Ovary (tissue), 7 donors: ENCODE measurements at regions not wholly inside any gene's neighbourhood (a gene's known extent, or its start where the extent isn't known, plus 50 kb on each side); places are given as distances from the start of the nearest gene placed in this dataset.

Experiments used
- DNase-seq, 5 donors: peaks; one replicate each; pipeline ENCODE4 v3.0.0-alpha.2; 2019 to 2020
- H3K27ac ChIP-seq, 2 donors: fragments of 200-600 bp; one replicate each; pipeline versions ENCODE4 v1.5.1 to v1.8.0; 2019 to 2022
- H3K27me3 ChIP-seq: fragments of 200-600 bp; one replicate; pipeline ENCODE4 v1.8.0; 2022
- H3K36me3 ChIP-seq: fragments of 200-600 bp; sonication (generic); one replicate; pipeline ENCODE4 v1.5.1; 2019
- H3K4me1 ChIP-seq: one replicate; pipeline ENCODE4 v1.8.1; 2013; ENCODE audit warnings: mild to moderate bottlenecking, moderate library complexity; ENCODE audit not compliant: insufficient read depth
- H3K4me3 ChIP-seq: fragments of 200-600 bp; sonication (generic); one replicate; pipeline ENCODE4 v1.5.1; 2017
- H3K9me3 ChIP-seq, 2 donors: fragments of 200-600 bp in 1 of 2; sonication (generic) in 1 of 2; one replicate each; pipeline versions ENCODE4 v1.5.1 to v1.8.1; 2013 to 2019; ENCODE audit warnings: mild to moderate bottlenecking in 1 of 2, moderate library complexity in 1 of 2
- CTCF ChIP-seq, 3 donors: fragments of 450-650 bp in 2 of 3; fragments of 200-600 bp in 1 of 3; IDR thresholded peaks; one replicate each; pipeline versions ENCODE4 v1.5.1 to v1.8.0; 2016 to 2022; ENCODE audit warnings: antibody characterized with exemption in 3 of 3, mild to moderate bottlenecking in 1 of 3
- EP300 ChIP-seq: sonication (generic); formaldehyde crosslinking; IDR thresholded peaks from one replicate; pipeline ENCODE4 v1.6.1; 2017; ENCODE audit warnings: antibody characterized with exemption
- POLR2A ChIP-seq: fragments of 450-650 bp; IDR thresholded peaks from one replicate; pipeline ENCODE4 v1.6.1; 2017; ENCODE audit warnings: antibody characterized with exemption, mild to moderate bottlenecking, moderate library complexity
- WGBS, 3 donors: extraction: QIAGEN DNeasy Blood & Tissue Kit in 1 of 3; methylation state at CpG; one replicate each; pipeline versions ENCODE4 v1.1.5 to v1.1.7; 2013 to 2017; 5-methylcytosine and 5-hydroxymethylcytosine counted together
- intact Hi-C, 4 donors: fragments of 100-400 bp; cut with DNase I; formaldehyde crosslinking; loops; one replicate each; pipeline versions ENCODE4 v1.11.0 to v1.15.1; 2022 to 2023
- donor health status: DM: no; HTN: no; CAD: no; lungs with moderate emphysema.
- donor health status: DM: no; HTN: no; CAD: no.
- donor health status: Bipolar disorder and iron deficiency.
- donor health status: DM: no; HTN: no; CAD: no.
- donor health status: DM: yes; HTN: yes; CAD: no.

GRCh38 chr10:124288928-124289850 is 129.5 kb downstream of the OAT start:
- peak in 1 of 5 donors; percentile 15 for DNase-seq
- 91 to 92% (median 91%) methylated on average over 21 of the region's 21 CpGs for WGBS, 3 donors
- H3K9me3 ChIP-seq, result no peaks in the 10 kb centered on the region
- H3K27me3 ChIP-seq, result no peaks in the 10 kb centered on the region
- TF ChIP-seq POLR2A (no peak), EP300 (no peak)
- no peak overlapping the region for H3K4me3 ChIP-seq
- H3K4me1 ChIP-seq, result peaks cover 2% of the 10 kb centered on the region
- intact Hi-C loops, result loop anchor here in 1 of 4 donors (5.0 kb wide), 1 partner anchor 78 kb away; no protein-coding TSS in a partner anchor
- H3K36me3 ChIP-seq, result no peaks in the 10 kb centered on the region
- no peak overlapping the region for H3K27ac ChIP-seq

- Histone ChIP-seq H3K4me3 (no peak overlapping the region), H3K4me1 (peaks cover 2% of the 10 kb centered on the region), H3K36me3 (no peaks in the 10 kb centered on the region), H3K9me3 (no peaks in the 10 kb centered on the region), H3K27me3 (no peaks in the 10 kb centered on the region), H3K27ac (no peak overlapping the region)
- no peak for DNase-seq
- no peak for TF ChIP-seq EP300
- TF ChIP-seq POLR2A, result no peak
- TF ChIP-seq CTCF (IDR thresholded peaks at IDR 0.05), result no peak
- WGBS, 3 donors, result 78 to 91% (median 87%) methylated on average over 8 of the region's 8 CpGs
- intact Hi-C loops, result loop anchor here in 1 of 4 donors (5.0 kb wide), 1 partner anchor 79 kb away; no protein-coding TSS in a partner anchor
Measured at GRCh38 chr10:124288486-124288885, 130.2 kb downstream of the OAT start.

- WGBS, 3 donors, result 88 to 94% (median 89%) methylated on average over 9 of the region's 9 CpGs
- Histone ChIP-seq H3K27ac (no peak overlapping the region), H3K4me3 (no peak overlapping the region), H3K4me1 (peaks cover 2% of the 10 kb centered on the region), H3K9me3 (no peaks in the 10 kb centered on the region), H3K27me3 (no peaks in the 10 kb centered on the region), H3K36me3 (no peaks in the 10 kb centered on the region)
- intact Hi-C loops, result loop anchor here in 1 of 4 donors (5.0 kb wide), 1 partner anchor 80 kb away; no protein-coding TSS in a partner anchor
- no peak for TF ChIP-seq CTCF (IDR thresholded peaks at IDR 0.05)
- no peak for TF ChIP-seq POLR2A
- no peak for TF ChIP-seq EP300
- peak in 1 of 5 donors; percentile 12 for DNase-seq
Measured at GRCh38 chr10:124287791-124288190, 130.9 kb downstream of the OAT start.

GRCh38 chr10:124287071-124287685 is 131.5 kb downstream of the OAT start:
- WGBS, 3 donors, result 89 to 95% (median 92%) methylated on average over 10 of the region's 10 CpGs
- peak in 1 of 5 donors; percentile 19 for DNase-seq
- Histone ChIP-seq H3K36me3 (no peaks in the 10 kb centered on the region), H3K4me3 (no peak overlapping the region), H3K9me3 (no peaks in the 10 kb centered on the region), H3K4me1 (peaks cover 2% of the 10 kb centered on the region), H3K27ac (no peak overlapping the region), H3K27me3 (no peaks in the 10 kb centered on the region)
- intact Hi-C loops, result loop anchor here in 1 of 4 donors (5.0 kb wide), 1 partner anchor 80 kb away; no protein-coding TSS in a partner anchor
- no peak for TF ChIP-seq CTCF (IDR thresholded peaks at IDR 0.05)
- no peak for TF ChIP-seq EP300
- TF ChIP-seq POLR2A, result no peak
